Cardiac fibroblast (primary cell): ENCODE measurements at regions not wholly inside any gene's neighbourhood (a gene's known extent, or its start where the extent isn't known, plus 50 kb on each side); places are given as distances from the start of the nearest gene placed in this dataset.
"Not testable (repeated sequence)": the region's sequence is repeated elsewhere in the genome, so short reads cannot be mapped to it uniquely, and the experiment has no call there.

ENCODE experiments used
- DNase-seq, 2 donors: peaks; one replicate each; pipeline versions ENCODE4 v3.0.0 to v3.0.0-alpha.2; 2010; ENCODE audit warnings: low read depth in 2 of 2
- H3K4me3 ChIP-seq, 2 donors: replicated peaks in 1 of 2; 1 replicate in 1 of 2; 2 replicates in 1 of 2; pipeline ENCODE4 v1.5.1; 2011; ENCODE audit warnings: low read depth in 2 of 2, low read length in 2 of 2, mild to moderate bottlenecking in 2 of 2, moderate library complexity in 1 of 2
- TF ChIP-seq, protein P1 (sequence below): IDR thresholded peaks from one replicate; pipeline ENCODE4 v1.5.1; 2011; ENCODE audit warnings: low read depth, mild to moderate bottlenecking, low read length, inconsistent platforms

DNA sequence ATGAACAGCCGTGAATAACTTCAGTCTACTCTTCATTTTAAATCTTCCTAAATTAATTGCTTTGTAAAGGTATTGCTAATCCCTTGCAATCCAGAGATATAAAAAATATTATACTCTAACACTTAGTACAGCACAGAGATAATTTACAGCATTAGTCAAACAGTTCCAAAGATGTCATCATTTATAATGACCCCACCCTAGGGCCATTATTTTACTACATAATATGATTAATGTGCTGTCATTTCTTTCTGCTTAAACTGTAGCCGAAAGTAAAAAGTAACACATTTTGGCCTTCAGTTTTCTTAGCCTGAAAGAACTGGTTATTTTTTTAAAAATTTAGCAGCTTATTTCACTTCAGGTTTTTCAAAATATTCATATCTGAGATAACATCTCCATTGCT, 256.3 kb upstream of the RFC3 start:
- no peak for DNase-seq
- TF ChIP-seq, protein P1, sequence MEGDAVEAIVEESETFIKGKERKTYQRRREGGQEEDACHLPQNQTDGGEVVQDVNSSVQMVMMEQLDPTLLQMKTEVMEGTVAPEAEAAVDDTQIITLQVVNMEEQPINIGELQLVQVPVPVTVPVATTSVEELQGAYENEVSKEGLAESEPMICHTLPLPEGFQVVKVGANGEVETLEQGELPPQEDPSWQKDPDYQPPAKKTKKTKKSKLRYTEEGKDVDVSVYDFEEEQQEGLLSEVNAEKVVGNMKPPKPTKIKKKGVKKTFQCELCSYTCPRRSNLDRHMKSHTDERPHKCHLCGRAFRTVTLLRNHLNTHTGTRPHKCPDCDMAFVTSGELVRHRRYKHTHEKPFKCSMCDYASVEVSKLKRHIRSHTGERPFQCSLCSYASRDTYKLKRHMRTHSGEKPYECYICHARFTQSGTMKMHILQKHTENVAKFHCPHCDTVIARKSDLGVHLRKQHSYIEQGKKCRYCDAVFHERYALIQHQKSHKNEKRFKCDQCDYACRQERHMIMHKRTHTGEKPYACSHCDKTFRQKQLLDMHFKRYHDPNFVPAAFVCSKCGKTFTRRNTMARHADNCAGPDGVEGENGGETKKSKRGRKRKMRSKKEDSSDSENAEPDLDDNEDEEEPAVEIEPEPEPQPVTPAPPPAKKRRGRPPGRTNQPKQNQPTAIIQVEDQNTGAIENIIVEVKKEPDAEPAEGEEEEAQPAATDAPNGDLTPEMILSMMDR = no peak
- H3K4me3 ChIP-seq = no peak overlapping the region

DNA sequence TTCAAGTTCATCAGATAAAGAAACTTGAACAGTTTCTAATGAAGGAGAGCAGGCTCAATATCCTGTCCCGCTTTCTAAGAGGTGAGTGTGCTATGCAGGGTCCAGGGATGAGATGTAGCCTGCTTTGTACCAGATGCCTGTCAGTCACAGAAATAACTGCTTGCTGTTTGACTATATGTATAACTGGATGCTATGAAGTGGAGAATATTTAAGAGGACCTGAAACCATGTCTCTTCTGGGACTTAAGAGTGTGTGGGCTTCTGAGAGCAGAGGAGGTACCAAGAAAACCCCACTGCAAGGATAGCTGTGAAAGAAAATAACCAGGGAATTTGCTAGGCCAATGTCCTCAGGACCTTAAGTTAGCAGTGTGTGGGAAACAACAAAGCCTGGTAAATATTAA, 246.3 kb upstream of the RFC3 start:
- TF ChIP-seq, protein P1 = no peak
- H3K4me3 ChIP-seq = no peak overlapping the region
- no peak for DNase-seq

DNA sequence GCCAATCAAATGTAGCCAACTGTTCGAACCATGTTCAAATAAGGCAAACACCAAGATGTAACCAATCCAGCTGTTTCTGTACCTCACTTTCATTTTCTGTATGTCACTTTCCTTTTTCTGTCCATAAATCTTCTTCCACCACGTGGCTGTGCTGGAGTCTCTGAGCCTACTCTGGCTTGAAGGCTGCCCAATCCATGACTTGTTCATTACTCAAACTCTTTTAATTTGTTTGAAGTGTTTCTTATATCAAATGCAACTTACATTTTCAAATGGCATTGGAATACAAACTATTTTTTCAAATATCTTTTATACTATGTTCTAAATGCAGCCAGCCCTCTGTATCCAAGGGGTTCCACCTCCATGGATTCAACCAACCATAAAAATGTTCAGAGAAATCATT, 245.6 kb upstream of the RFC3 start:
- DNase-seq, H3K4me3 ChIP-seq: not testable (repeated sequence)

DNA sequence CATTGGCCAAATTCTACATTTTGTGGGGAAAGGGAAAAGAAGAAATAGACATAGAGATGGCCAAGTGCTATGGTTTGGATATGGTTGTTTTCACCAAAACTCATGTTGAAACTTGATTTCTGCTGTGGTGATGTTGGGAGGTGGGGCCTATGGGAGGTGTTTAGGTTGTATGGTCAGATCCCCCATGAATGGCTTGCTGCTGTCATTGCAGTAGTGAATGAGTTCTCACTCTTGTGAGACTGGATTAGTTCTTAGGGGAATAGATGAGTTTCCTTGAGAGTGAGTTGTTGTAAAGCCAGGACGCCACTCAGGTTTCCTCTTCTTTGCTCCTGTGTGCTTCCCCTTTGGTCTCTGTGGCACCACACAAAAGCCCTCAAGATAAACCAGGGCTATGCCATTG, 242.6 kb upstream of the RFC3 start:
- H3K4me3 ChIP-seq = no peak overlapping the region
- TF ChIP-seq, protein P1 = no peak
- no peak for DNase-seq

DNA sequence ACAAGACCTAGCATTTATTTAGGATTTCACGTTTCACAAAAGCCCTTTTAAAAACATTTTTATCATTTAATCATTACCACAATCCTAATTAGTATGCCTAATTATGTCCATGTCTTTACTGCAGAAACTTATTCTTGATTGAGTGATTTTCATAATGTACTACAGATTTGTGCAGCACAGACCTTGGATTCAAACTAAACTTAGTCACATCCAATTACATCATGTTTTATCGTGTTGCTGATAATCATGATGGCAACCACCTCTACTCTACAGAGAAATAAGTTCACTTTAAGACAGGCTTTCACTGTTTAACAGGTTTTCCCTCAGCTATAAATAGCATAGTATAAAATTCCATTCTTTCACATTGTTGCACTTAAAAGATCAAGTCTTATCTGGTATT, 240.9 kb upstream of the RFC3 start:
- H3K4me3 ChIP-seq = no peak overlapping the region
- peak; percentile 20 to 41 for DNase-seq
- TF ChIP-seq, protein P1 = no peak

DNA sequence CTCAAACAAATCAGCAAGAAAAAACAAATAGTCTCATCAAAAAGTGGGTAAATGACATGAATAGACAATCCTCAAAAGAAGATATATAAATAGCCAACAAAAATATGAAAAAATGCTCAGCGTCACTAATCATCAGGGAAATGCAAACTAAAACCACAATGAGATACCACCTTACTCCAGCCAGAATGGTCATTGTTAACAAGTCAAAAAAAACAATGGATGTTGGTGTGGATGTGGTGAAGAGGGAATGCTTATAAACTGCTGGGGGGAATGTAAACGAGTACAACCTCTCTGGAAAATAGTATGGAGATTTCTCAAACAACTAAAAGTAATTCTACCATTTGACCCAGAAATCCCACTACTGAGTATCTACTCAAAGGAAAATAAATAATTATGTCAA, 239.2 kb upstream of the RFC3 start:
- TF ChIP-seq, protein P1 = no peak
- DNase-seq = peak; percentile 26 to 58
- no peak overlapping the region for H3K4me3 ChIP-seq

DNA sequence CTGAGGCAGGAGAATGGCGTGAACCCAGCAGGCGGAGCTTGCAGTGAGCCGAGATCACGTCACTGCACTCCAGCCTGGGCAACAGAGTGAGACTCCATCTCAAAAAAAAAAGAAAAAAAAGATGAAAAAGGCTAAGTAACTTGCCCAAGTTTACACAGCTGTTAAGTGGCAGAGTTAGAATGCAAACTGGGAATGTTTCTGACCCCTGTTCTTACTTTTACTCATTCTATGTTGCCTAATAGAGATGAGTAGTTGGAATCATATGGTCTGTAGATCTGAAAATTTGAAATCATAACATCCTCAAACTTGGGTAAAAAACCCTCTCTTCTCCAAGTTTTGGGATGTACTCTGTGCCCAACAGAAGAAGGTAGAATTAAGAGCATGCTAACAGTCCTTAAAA, 235.8 kb upstream of the RFC3 start:
- DNase-seq = peak; percentile 7 to 55
- TF ChIP-seq, protein P1 = no peak
- H3K4me3 ChIP-seq = no peak overlapping the region
